Mucosa of gallbladder (tissue), 1 donor: ENCODE measurements at regions not wholly inside any gene's neighbourhood (a gene's known extent, or its start where the extent isn't known, plus 50 kb on each side); places are given as distances from the start of the nearest gene placed in this dataset.
"Not testable (repeated sequence)": the region's sequence is repeated elsewhere in the genome, so short reads cannot be mapped to it uniquely, and the experiment has no call there.

Experiments
- DNase-seq: peaks from one replicate; pipeline ENCODE4 v3.0.0-alpha.2; 2020; ENCODE audit warnings: low spot score
- donor health status: DM: no; HTN: no; CAD: no.

DNA sequence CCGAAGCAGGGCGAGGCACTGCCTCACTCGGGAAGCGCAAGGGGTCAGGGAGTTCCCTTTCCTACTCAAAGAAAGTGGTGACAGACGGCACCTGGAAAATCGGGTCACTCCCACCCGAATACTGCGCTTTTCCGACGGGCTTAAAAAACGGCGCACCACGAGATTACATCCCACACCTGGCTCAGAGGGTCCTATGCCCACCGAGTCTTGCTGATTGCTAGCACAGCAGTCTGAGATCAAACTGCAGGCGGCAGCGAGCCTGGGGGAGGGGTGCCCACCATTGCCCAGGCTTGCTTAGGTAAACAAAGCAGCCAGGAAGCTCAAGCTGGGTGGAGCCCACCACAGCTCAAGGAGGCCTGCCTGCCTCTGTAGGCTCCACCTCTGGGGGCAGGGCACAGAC lies 549.4 kb downstream of the KIF20B start:
- DNase-seq = not testable (repeated sequence)

DNA sequence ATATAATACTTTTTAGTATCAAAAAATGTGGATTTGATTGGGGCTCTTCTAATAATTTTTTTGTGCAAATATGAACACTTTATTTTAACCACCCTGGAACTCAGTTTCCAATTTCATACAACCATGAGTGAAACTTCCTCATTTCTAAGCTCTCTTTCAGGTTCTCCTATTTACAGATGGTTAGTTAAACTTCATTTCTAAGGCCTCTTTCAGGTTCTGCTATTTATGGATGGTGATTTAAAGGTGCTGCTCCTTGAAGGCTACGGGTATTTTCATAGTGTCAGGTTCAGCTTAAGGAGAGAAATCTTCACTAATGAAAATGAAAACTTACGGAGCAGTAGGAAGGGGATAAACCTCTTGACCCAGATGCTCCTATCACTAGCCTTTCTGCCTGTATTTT lies 568.3 kb downstream of the KIF20B start:
- no peak for DNase-seq

DNA sequence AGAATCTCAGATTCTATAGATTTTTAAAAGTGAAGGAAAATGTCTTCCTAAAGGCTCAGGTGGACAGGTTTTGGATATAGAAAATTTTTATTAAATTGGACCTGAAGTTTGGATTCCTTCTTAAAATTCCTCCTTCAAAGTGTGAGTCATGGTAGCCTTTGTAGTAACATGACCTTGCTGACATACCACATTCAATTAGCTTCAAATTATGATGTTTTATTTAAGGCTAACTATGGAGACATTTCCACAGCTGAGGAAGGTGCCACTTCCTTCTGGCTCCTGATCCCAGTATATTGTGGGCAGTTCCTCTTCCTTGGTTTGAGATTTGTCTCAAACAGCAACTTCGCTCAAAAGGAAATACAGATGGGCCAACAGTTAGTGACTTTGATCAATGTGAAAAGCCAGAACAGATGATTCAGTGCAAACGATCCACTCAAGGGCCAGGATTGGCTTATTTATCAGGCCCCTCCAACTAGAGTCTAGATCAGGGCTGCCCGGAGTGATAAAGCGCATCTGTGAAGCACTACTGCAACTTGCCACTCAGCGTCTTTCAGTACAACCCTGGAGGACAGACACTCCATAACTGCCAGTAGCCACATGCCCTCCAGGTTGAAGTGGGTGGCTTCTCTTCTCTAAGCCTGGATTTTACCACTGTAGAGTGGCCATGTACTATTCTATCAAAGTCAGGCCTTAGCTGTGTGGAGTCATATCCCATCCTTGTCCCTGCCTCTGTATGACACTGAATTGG lies 573.5 kb downstream of the KIF20B start:
- DNase-seq = no peak

DNA sequence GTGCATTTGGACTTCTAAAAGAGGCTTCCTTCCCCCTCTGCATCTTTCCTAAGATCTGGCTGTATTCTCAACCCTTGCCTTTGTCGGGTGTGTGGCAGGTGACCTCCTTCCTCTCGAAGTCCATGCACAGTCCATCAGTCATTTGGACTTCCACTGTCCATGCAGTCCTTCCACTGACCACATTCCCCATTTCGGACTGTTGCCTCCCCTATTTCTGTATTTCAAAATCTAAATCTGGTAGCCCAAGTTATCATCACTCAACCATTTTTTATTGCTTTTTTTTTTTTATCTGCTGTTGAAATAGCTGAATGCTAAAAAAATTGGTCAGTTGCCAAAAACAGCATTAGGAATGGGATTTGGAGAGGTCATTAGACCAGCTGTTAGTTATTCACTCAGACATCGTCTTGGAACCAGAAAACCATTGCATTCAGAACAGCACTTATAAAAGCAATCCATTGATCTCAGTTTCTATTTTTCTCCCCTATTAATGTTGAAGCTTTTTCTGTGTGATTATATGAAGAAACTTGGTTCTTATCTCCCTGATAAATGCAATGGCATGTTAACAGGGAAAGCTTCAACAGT lies 575.6 kb downstream of the KIF20B start:
- DNase-seq = no peak

DNA sequence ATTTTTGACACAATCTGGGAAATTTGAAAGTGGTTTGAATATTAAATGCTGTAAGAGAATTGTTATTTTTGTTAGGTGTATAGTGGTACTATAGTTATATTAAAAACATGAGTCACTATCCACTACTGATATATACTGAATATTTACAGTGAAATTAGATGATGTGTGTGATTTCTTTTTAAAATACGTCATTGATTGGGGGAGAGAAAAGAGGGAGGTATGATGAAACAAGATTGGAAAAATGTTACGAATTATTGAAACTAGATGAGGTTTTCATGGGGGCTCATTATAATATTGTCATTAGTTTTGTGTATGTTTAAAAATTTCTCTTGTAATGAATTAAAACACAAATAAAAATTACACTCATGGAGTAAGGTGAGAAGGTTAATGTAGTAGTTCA lies 571.4 kb downstream of the HTR7 start:
- DNase-seq = no peak

DNA sequence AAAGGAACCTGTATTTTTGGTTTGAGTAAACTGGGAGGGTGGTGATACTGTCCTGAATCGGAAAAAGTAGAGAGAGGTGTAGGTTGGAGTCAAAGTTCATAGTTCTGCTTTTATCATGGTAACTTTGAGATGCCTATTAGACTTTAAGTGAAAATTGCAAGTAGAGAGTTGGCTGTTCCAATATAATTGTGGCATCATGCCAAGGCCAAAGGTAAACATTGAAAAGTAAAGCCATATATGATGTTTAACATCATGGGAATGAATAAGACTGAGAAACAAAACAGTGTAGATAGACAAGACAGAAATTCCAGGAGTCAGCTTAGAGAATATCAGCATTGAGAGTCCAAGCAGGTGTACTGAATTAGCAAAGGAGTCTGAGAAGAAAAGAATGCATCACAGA lies 570.9 kb downstream of the HTR7 start:
- DNase-seq = no peak

DNA sequence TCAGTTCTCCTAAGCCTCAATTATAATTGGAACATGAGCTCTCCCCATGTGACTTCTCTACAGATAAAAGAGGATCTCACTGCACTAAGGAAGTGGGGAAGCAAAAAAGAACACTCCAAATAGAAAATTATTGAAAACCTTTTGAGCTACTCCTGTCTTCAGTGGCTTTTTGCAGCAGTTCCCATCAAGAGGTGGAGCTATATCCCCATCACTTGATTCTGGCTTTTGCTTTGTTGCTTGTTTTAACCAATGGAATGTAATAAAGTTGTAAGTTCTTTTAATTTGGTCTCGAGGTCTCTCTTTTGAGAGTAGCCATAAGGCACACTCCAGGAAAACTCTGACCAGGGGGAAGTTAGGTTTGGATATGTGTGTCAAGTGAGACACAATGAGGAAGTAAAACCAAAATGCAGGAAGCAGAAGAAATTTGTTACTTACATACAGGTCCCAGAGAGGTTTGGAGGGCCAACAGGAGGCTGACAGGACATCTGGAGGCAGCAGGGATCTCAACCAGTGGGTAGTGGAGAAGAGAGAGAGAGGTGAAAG lies 569.4 kb downstream of the HTR7 start:
- DNase-seq = no peak

DNA sequence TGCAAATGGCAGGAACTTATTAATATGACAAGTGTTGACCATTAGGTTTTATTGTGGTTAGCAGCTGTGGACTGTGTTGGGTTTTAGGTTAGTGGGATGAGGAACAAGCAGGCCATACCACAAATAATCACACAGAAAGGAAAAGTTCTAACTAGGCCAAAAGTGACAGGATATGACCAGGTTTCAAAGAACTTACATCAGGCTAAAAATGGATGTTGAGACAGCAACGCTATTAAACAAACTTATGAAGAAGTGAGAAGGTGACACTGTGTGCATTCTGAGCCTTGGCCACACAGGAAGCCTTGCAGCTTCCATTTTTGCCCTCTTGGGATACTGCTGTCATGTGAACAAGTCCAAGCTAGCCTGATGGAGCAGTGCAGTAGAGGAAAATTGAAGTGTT lies 568.8 kb downstream of the HTR7 start:
- no peak for DNase-seq

DNA sequence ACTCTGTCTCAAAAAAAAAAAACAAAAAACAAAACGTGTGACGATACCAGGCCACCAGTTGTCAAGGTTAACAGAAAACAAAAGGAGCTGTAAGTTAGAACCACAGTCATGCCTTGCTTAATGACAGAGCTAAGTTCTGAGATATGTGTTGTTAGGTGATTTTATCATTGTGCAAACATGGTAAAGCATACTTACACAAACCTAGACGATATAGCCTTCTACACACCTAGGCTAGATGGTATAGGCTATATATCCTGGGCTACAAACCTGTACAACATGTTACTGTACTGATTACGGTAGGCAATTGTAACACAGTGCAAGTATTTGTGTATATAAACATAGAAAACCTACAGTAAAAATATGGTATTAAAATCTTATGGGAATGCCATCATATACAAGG lies 564.2 kb downstream of the HTR7 start:
- no peak for DNase-seq

DNA sequence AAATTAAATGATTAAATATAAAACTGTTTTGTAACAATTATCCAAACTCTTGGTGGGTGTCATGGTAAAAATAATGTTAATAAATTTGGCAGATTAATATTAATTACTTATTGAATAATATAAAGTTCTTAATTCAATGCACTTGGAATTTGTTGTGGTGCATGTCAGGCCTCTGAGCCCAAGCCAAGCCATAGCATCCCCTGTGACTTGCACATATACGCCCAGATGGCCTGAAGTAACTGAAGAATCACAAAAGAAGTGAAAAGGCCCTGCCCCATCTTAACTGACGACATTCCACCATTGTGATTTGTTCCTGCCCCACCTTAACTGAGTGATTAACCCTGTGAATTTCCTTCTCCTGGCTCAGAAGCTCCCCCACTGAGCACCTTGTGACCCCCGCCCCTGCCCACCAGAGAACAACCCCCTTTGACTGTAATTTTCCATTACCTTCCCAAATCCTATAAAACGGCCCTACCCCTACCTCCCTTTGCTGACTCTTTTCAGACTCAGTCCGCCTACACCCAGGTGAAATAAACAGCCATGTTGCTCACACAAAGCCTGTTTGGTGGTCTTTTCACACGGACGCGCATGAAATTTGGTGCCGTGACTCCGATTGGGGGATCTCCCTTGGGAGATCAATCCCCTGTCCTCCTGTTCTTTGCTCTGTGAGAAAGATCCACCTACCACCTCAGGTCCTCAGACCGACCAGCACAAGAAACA lies 562.9 kb downstream of the HTR7 start:
- DNase-seq = not testable (repeated sequence)

DNA sequence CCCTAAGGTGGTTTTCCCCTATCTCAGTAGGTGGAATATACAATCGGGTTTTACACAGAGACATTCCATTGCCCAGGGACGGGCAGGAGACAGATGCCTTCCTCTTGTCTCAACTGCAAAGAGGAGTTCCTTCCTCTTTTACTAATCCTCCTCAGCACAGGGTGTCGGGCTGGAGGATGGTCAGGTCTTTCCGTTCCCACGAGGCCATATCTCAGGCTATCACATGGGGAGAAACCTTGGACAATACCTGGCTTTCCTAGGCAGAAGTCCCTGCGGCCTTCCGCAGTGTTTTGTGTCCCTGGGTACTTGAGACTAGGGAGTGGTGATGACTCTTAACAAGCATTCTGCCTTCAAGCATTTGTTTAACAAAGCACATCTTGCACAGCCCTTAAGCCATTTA lies 555.8 kb downstream of the HTR7 start:
- DNase-seq = not testable (repeated sequence)

DNA sequence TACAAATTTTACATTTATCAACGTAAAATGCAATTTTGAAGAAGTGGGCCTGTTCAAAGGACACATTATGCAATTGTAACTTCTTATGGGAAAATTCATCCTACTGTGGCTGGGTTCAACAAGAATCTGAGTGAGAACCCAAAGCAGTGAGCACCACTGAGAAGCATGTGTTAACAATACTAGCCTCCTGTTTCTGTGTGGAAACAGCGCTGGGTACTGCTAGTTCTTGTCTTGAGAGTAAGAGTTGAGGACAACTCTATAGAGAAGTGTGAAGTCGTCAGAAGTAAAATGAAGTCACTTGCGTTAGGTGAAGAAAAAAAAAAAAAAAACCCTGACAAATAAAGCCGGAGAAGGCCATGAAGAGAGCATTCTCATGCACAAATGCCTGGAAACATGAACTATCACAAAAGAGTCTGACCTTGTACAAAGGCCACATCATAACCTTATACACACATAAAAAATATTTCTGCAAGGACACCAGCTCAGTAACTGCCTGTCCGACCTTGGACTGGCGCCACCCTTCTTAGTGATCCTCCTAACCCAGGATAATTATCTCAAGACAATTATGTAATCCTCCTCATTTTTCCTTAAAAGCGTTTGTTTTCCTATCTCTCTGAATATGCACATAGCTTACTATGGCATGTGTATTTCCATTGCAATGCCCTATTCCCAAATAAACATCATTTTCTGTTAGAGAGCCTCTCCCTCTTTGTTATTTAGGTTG lies 554.9 kb downstream of the HTR7 start:
- no peak for DNase-seq

DNA sequence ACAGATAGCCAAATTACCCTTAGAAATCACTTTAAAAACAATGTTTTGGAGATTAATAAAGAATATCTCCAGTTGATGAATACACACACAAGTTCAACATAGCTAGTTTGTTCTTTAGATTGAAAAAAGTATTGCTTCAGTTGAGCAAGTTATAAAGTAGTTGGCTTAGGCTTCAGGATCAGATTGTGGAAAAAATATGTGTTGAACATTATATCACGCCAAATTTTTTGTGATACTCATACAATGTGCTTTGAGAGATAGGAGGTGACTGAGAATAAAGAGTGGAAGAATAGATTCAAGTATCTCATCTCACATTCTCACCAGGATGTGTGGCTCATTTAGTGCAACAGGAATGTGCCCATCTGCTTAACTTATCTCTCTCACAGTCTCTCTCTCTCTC lies 553.3 kb downstream of the HTR7 start:
- DNase-seq = no peak

DNA sequence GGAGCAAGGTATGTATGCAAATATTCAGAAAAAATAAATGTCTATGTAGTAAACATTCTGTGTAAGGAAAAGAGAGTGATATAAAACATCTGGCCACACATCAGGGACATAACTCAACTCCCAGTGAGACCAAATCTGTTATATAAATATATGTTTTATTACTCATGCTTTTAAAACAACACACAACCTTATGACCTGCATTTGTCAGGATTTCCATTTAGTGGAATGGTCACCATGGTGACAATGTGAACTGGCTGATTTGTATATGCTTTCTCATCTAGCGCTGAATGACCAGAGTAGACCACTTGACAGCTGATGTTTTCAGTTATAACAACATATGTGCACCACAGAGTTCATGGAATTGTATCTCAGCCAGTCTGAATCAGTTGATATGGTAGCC lies 551.7 kb downstream of the HTR7 start:
- DNase-seq = no peak

DNA sequence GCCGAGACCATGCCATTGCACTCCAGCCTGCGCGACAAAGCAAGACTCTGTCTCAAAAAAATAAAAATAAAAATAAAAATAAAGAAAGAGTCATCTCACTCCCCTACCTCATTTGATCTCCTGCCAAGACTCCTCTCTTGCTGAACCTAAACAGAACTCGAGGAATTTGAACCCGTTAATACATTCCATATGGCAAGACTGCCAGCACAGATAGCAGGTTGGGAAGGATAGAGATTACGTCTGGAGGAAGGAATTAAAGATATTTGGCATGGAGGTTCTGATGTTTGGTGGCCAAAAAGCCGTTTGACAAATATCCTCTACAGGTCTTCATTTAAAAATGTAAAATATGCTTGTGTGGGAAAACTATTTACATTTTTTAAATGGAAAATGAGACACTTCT lies 549.6 kb downstream of the HTR7 start:
- DNase-seq = no peak

DNA sequence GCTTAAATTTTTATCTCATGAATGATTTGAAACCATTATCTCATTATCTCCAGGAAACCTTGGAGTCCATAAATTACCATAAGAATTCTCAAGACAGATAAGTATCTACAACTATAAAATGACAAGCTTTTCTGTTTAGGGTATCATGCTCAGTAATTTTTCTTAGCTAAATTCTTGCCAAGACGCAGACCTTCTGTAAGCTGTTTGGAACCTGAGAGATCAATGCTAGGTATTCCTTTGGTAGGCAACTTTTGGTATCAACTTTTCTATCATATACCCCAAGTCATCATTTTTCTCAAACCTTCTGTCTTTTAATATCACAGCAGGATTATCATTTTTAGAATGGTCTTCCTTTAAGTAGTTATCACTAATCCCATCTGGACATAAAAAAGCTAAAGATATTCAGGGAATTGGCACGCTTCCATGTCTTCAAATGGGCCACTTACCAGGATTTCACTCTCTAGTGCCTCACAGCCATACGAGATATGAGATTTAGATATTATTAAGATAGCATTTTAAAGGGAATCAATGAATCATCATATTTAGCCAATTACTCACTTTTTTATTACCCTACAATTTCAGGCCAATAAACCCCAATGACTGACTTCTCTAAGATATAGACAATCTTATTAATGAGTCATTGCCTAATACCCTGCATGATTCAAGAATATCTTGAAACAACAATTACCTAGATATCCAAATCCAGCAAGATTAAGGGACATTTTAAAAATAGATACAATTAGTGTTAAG lies 544.1 kb downstream of the HTR7 start:
- DNase-seq = no peak

DNA sequence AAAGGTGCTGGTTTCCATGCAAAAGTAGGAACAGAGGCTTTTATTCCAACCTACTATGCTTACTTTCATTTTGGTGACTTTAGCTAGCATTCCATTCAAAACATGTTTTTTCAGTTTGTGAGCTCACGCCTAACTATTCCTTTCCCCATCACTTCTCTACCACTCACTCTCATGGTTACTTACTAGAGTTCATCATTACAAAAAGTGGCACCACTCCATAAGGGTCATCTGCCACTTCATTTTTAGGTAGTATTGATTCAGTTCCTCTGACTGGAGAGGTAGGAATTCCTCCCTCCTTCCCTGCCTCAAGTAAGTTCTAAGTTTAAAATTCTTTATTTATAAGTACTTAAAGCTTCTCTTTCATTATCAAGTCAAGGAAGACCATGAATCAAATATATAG lies 543.1 kb downstream of the HTR7 start:
- no peak for DNase-seq

DNA sequence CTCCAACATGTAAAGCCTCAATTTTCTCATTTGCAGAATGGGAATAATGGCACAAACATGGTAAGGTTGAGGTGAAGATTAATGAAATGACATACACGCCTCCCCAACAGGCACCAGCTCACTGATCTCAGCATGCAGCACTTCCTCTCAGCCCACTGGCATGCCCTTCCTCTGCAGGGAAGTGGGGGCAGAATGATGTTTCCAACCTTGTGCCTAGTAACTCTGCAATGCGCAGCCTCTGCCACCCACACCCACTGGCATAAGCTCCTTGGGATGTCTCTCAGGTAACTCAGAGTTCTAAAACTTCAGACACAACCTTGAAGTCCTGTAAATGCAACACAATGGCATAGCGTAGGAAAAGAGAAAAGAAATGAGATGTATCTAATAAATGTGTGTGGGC lies 540.7 kb downstream of the HTR7 start:
- no peak for DNase-seq

DNA sequence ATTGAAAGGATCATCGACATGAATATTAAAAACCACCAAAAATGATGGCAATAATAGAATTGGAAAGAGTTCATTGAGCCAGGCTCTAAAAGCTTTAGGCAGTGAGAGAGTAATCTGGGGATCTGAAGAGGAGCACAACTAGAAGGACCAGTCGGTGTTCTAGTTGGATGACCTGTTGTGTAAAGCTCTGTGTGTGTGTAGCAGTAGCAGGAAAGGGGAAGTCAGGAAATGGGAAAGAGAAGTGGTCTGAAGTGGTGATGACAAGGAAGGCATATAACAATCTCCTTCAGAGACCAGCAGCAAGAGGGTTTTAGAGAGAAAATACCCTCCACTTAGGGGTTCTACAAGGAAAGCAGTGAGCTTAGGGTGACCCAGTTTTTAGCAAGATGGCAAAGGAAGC lies 539.2 kb downstream of the HTR7 start:
- no peak for DNase-seq

DNA sequence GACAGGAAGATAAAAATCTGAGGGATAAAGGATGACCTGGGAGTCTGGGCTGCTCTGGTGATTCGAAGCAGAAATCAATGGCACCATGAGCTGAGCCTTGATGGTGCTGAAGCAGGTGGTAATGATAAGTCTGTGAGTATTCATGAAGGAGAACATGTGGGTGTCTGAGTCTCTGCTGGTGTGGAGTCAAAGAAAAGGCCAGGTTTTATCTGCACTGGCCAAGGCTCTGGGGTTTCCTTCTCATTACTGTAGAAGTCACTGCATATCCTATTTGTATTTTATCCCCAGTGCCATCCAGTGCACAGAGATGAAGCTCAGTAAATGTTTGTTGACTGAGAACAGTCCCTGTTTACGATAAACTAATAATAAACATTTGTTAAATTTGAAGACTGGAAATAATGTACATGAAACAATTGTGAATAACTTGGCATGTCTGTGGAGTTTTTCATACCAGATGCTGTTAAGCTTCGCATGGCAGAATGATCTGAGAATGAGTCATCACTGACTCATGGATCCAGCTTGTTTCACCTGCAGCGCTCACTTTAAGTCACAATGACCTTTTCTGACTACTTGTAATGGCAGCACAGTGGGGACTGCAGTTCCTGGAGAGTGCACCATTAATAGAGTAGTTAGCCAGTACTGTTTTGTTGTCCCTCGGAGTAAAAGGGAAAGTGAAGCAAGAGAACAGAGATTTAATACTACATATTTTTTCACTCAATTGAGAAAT lies 538.5 kb downstream of the HTR7 start:
- peak; percentile 24 for DNase-seq
